ENCODE measurements at regions not wholly inside any gene's neighbourhood (a gene's known extent, or its start where the extent isn't known, plus 50 kb on each side); places are given as distances from the start of the nearest gene placed in this dataset.
"Not testable (repeated sequence)": the region's sequence is repeated elsewhere in the genome, so short reads cannot be mapped to it uniquely, and the experiment has no call there.

DNA sequence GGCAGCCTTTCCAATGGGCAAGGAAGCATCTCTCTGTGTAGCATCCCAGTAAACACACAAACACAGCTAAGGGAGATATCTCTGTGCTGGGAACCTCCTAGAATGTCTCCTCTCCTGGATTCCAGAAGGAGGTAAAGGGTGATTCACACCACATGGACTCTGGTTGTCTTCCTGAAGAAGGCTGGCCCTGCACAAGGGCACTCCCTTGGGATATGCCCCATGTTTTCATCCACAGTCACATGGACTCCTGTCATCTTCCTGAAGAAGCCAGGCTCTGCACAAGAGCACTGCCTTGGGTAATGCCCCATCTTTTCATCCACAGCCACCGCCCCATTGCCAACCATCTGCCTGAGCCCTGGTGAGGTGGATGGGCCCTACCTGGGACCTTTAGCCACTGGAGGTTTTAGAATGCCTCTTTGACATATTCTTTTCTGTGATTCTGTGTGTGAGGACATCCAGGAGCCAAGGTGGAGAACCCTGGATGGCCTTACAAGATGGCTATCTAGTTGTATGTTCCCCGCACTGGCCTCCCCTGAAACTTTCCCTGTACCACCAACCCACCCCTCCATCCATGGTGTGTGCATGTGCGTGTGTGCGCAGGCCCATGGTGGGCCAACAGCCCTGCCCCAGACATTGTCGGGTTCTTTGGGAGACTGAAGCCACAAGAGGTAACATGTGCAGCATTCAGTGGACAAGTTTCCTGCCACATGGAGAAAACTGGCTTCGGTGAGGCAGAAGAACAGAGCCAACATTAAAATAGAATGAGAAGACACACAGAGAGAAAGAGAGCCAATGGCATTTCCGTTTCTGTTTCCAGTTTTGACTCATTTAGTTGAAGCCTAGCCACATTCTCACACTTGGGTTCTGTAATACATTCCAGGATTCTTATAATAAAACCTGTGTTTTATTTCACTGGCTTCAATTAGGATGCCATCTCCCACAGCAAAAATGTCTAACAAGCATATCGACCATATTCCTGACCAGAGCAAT, 110.2 kb upstream of the CST7 start:
- DNase-seq = no peak

DNA sequence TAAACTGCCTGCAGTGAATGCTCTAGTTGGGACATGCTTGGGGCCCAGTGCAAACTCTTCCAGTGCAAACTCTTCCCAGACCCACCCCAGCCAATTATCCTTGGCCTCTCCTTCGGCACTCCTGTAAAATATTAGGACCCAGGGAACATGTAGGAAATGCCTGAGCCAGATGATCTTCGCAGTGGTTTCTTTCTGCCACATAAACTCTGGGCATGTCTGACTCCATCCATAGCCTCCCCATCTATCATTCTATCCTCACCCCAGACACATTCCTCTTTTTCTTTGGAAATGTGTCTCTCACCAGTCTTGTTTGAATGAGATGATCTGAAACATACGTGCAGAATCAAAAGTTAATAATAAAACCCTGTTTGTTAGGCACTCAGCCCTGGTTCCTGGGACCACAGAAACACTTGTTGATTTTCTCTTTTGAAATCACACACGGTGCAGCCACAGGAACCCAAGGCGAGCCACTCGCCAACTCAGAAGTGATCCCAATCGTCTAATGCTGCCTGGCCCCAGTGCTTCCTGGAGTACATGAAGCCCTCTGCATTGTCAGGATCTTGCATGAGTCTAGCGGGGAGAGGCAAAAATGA, 108.9 kb upstream of the CST7 start:
- no peak for DNase-seq

DNA sequence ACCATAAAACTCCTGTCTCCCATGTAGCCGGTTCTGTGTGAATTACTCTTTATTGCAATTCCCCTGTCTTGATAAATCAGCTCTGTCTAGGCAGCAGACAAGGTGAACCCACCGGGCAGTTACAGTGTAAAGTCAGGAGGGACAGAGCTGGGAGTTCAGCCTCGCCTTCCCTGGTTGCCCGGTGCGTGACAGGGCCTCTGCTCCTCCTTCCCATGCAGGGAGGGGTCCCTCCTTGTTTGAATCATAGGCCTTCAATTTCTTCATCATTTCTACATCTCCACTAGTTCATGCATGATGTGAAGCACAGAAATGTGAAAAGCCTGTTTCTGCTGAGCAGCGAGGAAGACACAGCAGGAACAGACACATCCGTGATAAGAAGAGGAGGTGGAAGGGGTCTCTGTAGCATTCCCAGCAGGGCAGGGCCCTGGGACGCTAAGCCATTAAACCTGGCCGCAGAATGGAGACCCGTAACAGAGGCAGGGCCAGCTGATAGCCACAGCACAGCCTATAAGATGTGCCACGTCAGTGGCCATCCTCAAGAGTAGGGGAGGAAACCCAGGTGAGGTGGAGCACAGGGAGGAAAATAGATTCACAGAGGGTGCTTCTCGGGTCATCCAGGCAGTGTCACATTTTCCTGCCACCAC, 106.7 kb upstream of the CST7 start:
- DNase-seq = no peak

DNA sequence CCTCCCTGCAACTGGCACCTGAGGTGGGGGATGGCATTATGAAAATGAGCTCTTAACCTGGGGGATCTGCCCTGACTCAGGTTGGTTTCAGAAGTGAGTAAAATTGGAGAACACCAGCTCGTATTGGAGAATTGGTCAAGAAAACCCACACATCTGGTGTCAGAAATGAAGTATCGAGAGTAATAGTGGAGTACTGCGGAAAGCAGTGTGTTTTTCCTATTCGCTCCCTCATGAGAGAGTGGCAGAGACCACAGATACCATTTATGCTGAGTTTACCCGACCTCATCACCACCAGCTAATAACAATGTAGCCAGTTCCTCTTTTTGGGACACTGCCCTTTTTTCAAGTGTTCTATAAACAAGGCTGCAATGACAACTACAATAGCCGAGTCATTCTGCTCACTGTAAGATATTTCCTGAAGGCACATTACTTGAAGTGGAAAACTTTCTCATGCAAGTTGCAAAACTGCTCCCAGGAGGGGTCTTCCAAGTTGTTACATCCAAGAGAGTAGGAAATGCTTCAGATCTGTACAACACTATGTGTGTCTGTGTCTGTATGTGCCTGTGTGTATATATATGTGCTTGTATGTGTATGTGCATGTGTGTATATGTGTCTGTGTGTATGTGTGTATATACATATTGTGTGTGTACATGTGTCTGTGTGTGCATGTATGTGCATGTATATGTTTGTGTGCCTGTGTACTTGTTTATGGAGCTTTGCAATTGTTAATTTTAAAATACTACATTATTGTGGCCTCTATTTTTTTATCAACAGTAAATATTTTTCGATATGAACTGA, 106.0 kb upstream of the CST7 start:
- no peak for DNase-seq

DNA sequence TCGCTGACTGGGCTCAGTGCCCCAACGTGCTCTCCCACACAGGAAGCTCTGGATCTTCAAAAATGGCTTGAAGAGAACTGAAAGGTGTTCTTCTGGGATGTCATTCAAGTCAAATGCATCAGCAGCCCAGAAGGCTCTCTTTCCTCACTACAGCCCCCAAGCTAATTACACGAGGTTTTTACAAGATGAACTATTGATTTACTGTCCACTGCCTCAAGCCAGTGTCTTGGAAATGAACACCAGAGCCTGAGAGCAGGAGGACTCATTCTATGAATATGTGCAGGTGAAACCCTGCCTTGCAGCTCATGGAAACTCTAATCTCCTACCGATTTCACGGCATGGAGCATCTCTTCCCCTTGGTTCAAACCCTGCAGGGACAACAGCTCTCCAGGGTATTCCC, 98.9 kb upstream of the CST7 start:
- DNase-seq = no peak

DNA sequence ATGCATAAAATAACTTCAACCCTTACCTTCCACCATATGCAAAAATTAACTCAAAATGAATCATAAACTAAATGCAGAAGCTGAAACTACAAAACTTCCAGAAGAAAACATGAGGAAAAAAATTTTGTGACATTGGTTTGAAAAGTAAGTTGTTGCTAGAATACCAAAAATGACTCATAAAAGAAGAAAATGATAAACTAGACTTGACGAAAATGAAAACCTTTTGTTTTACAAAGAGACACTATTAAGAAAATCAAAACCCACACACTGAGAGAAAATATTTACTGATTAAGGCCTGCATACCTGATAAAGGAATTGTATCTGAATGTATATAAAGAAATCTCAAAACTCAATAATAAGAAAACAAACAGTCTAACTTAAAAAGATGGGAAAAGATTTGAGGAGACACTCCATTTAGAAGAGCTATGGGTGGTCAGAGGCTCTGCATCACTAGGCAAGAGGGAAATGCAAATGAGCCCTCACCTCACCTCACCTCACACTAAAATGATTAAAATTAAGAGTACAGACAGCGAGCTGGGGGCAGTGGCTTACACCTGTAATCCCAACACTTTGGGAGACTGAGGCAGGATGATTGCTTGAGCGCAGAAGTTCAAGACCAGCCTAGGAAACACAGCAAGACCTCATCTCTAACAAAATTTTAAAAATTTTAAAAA, 97.6 kb upstream of the CST7 start:
- DNase-seq = no peak

DNA sequence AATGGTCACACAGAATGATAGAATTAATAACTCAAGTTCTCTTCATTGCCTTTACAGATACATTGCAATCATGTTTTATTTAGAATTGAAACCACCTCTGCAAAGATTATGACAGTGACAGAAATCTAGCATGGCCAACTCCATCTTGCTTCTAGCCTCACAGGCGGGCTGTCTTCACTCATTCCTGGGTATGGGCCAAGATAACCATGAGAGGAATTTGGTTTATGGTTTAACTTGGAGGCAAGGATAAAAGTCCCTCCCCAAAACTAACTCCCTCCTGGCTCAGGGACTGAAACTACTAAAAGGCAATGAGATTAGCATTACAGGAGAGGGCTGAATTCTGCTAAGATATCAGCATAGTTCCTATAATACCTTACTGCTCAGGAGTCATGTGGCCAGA, 95.2 kb upstream of the CST7 start:
- DNase-seq = no peak

DNA sequence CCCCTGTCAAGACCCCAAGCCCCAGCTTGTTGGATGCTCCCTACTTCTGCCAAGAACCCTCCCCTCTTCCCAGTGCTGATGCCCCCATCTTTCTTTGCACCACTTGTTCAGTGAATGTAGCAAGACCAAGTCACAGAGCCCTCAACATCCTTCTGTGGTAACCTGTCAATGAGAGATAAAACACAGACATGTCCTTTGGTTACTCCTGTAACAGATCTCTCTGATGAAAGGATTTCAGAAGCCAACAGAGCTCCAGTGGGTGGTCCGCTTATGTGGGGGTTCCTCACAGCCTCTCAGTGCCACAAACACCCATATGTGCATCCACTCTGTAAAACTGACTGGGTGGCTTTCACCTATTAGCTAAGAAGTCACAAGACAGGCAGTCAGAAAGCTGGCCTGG, 93.2 kb upstream of the CST7 start:
- no peak for DNase-seq

DNA sequence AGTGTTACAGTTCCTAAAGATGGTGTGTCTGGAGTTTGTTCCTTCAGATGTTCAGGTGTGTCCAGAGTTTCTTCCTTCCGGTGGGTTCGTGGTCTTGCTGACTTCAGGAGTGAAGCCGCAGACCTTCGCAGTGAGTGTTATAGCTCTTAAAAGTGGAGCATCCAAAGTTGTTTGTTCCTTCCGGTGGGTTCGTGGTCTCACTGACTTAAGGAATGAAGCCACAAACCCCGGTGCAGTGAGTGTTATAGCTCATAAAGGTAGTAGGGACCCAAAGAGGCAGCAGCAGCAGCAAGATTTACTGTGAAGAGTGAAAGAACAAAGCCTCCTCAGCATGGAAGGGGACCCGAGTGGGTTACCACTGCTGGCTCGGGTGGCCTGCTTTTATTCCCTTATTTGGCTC, 90.6 kb upstream of the CST7 start:
- not testable (repeated sequence) for DNase-seq

DNA sequence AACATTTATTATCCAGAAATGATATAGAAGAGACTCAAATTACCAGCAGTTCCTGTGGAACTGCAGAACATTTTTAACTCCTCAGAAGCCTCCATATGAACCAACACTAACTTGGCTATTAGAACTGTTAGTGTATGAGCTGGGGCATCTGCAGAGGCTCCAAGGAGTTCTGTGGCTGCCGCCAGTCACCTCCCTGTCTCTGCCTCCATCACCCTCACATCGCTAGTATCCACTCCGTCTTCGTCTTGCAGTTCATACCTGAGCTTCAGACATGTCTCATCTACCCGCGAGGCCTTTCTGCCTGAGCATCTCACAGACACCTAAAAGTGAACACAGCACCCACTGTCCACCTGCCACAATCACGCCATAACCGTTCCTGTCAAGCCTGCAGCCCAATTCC, 89.5 kb upstream of the CST7 start:
- no peak for DNase-seq

DNA sequence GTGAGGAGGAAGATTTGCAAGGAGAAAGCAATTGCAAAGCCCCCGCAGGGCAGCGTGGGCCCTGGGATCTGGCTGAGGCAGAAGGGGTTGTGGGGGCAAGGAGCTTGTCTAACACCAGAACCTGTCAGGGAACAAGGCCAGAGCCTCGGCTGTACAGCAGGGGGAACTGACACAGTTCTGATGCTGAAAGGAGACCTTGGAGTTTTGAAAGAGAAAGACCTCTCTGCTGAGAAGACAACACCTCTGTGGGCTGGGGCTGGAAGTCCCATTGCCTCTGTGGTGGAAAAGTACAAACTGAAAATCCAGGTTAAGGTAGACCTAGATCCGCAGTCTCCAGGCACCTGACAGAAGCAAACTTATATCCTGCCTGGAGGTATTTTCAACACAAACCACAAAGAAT, 86.9 kb upstream of the CST7 start:
- no peak for DNase-seq

DNA sequence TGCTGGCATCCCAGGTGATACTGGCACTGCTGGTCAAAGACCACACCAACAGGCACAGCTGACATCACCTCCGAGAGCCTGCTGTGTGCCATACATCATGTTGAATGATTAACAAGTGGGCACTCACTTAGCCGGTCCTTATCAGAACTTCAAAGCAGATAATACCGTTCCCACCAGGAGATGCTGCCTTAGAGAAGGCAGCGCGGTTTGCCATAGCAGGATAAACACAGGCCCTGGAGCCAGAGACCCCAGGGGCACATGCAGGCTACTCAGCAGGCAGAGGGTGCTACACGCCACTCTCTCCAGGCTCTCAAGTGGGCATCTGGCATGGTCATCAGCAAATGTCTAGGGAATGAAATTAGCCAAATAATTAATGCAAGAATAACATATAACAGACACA, 86.5 kb upstream of the CST7 start:
- DNase-seq = no peak

DNA sequence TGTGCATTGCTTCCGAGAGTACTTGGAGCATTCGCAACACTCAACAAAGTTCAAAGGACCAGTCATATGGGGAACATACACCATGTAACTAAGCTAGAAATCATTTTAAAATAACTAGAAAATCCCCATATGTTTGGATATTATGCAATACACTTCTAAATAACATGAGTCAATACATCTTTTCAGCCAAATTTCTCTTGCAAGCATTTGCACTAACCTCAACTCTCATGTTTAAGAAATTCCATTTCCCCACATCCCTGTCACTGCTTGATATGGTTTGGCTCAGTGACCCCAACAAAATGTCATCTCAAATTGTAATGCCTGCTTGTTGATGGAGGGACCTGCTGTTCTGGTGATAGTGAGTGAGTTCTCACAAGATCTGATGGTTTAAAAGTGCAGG, 85.7 kb upstream of the CST7 start:
- no peak for DNase-seq

DNA sequence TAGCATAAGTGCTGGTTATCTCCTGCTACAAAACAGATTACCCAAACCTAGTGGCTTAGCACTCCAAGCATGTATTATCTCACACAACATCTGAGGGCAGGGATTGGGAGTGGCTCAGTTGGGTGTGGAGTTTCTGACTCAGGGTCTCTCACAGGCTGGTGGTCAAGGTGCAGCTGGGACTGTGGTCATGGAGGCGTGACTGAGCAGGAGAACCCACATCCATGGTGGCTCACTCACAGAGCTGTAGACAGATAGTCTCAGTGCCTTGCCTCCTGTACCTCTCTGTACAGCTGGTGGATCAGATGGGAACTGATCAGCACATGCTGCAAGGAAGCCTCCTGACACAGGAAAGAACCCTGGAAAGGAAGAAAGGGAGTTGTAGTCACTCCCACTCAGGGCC, 83.1 kb upstream of the CST7 start:
- DNase-seq = no peak

DNA sequence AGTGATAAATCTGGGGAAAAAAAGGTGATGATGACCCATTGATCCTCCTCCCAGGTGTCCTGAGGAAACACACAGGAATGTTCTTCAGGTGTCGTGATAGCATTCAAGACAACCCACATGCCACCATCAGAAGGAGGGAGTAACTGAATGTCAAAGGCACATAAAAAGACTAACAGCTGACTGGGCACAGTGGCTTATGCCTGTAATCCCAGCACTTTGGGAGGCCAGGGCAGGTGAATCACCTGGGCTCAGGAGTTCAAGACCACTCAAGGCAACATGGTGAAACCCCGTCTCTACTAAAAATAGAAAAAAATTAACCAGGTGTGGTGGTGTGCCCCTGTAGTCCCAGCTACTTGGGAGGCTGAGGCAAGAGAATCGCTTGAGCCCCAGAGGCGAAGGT, 82.3 kb upstream of the CST7 start:
- no peak for DNase-seq

DNA sequence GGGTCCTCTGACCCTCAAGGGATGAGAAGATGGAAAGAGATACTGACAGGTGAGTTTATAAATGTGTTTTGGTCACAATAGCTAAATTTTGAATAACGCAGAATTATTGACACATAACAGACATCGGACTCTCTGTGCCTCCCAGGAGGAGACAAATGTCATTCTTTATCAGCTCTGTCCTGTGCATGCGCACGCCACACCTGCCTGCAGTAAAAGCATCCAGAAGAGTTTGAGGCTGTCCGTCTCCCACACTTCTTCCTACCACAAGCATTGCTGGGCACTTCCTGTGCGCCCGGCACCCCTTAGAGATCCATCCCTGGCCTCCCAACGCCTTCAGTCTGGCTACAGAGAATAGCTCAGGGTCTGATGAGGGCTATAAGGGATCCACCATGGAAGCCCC, 81.5 kb upstream of the CST7 start:
- DNase-seq = no peak

DNA sequence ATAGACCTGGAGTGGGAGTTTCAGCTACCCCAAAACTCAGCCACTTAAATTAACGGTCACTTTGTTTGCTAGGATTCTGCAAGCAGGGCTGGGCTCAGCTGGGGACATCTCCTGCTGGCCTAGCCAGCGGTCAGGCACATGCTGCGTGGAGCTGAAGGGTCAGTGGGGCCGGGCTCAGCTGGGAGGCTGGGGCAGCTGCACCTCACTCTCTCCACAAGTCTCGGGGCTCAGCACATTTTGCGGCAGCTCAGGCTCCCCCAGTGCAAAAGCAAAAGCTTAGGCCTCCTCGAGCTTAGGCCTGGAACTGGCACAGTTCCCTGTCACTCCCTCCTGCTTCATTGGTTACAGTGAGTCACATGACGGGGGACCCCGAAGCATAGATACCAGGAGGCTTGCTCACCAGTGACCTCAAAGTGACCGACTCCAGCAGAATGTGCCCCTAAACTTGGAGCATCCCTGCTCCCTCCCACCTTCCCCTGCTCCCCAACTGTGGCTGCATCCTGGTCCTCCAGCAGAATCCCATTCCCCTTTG, 80.6 kb upstream of the CST7 start:
- DNase-seq = no peak

DNA sequence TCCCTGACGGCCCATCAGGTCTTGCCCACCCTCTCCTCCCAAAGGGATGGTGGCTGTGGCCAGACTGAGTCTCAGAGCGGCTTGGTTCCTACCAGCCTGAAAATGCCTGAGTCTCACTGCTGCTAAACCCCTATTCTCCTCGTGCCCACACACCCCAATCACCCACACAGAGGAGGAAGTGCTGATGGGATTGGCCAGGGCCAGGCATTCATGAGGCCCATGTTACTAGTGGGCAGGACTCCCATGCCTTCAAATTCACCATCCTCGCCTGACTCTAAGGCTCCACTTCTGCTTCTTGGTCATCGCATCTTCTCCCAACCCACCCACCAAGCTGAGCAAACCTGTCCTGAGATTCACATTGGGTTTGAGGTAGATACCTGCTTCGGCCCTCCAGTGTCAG, 80.1 kb upstream of the CST7 start:
- no peak for DNase-seq

DNA sequence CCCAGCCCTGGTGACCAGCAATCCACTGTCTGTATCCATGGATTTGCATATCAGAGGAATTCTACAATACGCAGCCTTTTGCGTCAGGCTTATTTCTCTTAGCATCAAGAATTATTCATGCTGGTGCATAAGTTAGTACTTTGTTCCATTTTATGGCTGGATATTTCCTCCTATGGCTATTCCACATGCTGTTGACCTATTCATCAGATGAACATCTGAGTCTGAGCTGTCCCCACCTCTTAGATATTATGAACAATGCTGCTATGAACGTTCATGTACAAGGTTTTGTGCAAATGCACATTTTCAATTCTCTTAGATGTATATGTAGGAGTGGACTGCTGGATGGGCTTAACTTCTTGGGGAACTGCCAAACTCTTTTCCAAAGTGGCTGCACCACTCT, 79.0 kb upstream of the CST7 start:
- DNase-seq = no peak

DNA sequence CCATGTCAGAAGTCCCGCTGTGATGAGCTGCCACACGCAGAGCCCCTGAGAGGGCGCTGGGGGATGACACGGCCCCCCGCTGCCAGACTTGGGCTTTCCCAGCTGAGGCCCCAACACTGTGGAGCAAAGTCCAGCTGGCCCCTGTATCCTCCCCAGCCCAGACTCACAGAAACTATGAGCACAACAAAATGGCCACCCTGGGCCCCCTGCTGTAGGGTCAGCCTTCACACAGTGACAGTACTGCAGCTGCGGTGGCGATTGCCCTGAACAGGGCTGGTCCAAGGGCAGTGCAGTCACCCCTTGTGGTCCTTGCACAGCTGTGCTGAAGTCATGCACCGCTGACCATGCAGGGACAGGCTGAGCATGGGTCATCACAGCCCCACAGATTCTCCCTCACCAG, 78.2 kb upstream of the CST7 start:
- no peak for DNase-seq

DNA sequence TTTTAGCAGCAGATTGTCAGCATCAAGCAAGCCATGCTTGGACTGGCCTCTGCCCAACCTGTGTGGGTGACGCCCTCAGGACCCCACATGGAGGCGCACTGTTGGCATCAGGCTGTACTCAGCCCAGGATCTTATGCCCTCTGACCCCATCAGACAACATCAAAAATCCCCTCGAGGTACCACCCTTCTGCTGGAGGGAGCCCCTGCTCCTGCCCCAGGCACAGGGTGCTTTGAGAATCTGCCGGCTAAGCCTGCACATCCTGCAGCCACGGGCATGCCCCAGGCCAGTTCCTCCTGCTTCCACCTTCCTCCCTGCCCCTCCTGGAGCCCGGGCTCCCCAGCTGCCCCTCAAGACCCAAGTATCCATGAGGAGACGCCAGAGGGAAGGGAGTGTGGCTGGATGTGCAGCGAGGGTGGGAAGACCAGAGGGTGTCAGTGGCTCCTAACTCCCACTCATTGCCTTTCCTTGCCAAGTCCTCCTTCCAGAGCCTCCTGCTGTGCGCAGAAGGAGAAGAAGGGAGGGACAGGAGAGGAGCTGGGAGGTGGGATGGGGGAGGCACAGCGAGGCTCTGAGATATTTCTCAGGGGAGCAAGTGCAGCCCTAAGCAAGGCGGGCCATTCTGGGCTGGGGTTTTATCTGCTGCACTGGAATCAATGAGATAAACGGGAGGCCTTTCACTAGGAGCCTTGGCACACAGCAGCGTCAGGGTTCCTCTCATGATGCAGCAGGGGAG, 77.4 kb upstream of the CST7 start:
- no peak for DNase-seq
